ENCODE measurements at regions not wholly inside any gene's neighbourhood (a gene's known extent, or its start where the extent isn't known, plus 50 kb on each side); places are given as distances from the start of the nearest gene placed in this dataset.

DNA sequence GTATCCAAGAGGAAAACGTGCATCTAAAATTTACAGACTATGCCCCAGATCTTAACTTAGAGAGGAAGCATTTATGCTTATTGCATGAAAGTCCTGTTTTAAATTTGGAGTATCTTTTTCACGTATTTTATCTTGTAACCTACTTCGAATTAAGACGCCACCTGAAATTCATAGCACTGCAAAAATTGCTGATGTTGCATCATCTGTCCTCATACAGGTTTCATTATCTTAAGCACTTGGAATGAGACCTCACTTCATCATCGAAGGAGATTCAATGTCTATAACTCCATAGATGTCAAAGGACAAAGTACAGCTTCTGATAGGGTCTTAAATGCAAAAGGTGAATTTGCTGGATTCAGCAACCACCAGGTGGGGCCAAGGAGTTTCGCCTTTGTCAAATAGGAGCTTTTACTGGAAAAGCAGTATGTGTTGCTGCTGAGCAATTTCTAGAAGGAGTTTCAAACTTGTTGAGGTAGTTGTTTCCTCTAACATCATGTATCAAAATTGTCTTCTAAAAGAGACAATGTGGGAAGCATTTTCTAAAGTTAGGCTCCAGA lies 106.4 kb upstream of the CCDC85A start:
- CTCF ChIA-PET (ENCODE audit: partially characterized antibody): interaction anchor here (0.8 to 5.0 kb wide), 12 partner anchors 8 to 57 kb away, joined by 3 to 21 read pairs (median 4); no protein-coding TSS in a partner anchor
- Histone ChIP-seq H3K27ac (ENCODE audit: low read depth, low read length) (no peak overlapping the region), H2BK5ac (ENCODE audit: low read depth, low read length) (no peak overlapping the region), H2AK5ac (ENCODE audit: low read depth, low read length) (no peak overlapping the region), H3K9me3 (ENCODE audit: insufficient read depth in 2 of 2, low read depth in 1 of 2, low read length in 1 of 2) (no peaks in the 10 kb centered on the region), H2BK15ac (ENCODE audit: low read length) (no peak overlapping the region), H3K56ac (replicated peaks; ENCODE audit: insufficient read length, low read depth, low read length) (no peak overlapping the region), H3K23me2 (ENCODE audit: low read depth, low read length) (no peaks in the 10 kb centered on the region), H3K4ac (replicated peaks; ENCODE audit: insufficient read length, low read depth, low read length) (no peak overlapping the region), H4K91ac (replicated peaks; ENCODE audit: insufficient read length, low read length) (no peak overlapping the region), H4K8ac (ENCODE audit: extremely low read depth, insufficient read depth, low read length) (no peak overlapping the region), H3K23ac (ENCODE audit: insufficient read length) (no peak overlapping the region), H3K27me3 (replicated peaks in 1 of 4; ENCODE audit: control insufficient read depth in 3 of 4, extremely low read depth in 1 of 4, insufficient read depth in 3 of 4, low read length in 3 of 4) (no peaks in the 10 kb centered on the region), H3K18ac (ENCODE audit: extremely low read depth, low read length) (no peak overlapping the region), H2BK20ac (ENCODE audit: low read length) (no peak overlapping the region), H3K4me2 (ENCODE audit: insufficient read depth in 1 of 2, low read depth in 2 of 2, low read length in 2 of 2) (no peak overlapping the region), H3K14ac (ENCODE audit: insufficient read length) (no peak overlapping the region), H2AFZ (ENCODE audit: low read length) (no peak overlapping the region), H3K36me3 (ENCODE audit: control insufficient read depth in 2 of 4, insufficient read depth in 4 of 4, low read length in 3 of 4) (no peaks in the 10 kb centered on the region), H3K79me2 (ENCODE audit: control insufficient read depth in 1 of 2, insufficient read depth in 2 of 2, low read length in 2 of 2) (no peaks in the 10 kb centered on the region), H2BK120ac (replicated peaks; ENCODE audit: low read depth, low read length) (no peak overlapping the region), H3K4me1 (replicated peaks in 1 of 4; ENCODE audit: control insufficient read depth in 3 of 4, insufficient read depth in 4 of 4, low read length in 3 of 4) (no peaks in the 10 kb centered on the region), H4K20me1 (replicated peaks in 1 of 2; ENCODE audit: control insufficient read depth in 1 of 2, insufficient read depth in 2 of 2, low read length in 2 of 2) (no peaks in the 10 kb centered on the region), H3K4me3 (ENCODE audit: extremely low read depth in 1 of 4, insufficient read depth in 2 of 4, low read depth in 3 of 4, low read length in 4 of 4) (no peak overlapping the region), H2BK12ac (ENCODE audit: low read depth, low read length) (no peak overlapping the region), H4K5ac (ENCODE audit: insufficient read length, low read depth, low read length) (no peak overlapping the region), H3K79me1 (ENCODE audit: low read depth, low read length) (no peaks in the 10 kb centered on the region), H3K9ac (replicated peaks in 1 of 4; ENCODE audit: extremely low read depth in 1 of 4, low read depth in 3 of 4, low read length in 3 of 4) (no peak overlapping the region)
- POLR2A ChIA-PET (ENCODE audit: partially characterized antibody): interaction anchor here (1.5 kb wide), 1 partner anchor 53 kb away, joined by 4 read pairs; no protein-coding TSS in a partner anchor
- FAIRE-seq: peak; percentile 69
- WGBS, 2 experiments (ENCODE audit: extremely low coverage in 1 of 2, insufficient coverage in 1 of 2, insufficient read length in 1 of 2, insufficient replicate concordance in 2 of 2, low coverage in 1 of 2, low lambda C conversion rate in 2 of 2, missing lambda C conversion rate in 1 of 2): 65% methylated on average over 6 of the region's 6 CpGs; no CpG with 5 or more reads in 1 of the 2 experiments
- TF ChIP-seq JUN (IDR thresholded peaks at IDR 0.05; ENCODE audit: low read depth, low read length): no peak
- TF ChIP-seq, protein P1, sequence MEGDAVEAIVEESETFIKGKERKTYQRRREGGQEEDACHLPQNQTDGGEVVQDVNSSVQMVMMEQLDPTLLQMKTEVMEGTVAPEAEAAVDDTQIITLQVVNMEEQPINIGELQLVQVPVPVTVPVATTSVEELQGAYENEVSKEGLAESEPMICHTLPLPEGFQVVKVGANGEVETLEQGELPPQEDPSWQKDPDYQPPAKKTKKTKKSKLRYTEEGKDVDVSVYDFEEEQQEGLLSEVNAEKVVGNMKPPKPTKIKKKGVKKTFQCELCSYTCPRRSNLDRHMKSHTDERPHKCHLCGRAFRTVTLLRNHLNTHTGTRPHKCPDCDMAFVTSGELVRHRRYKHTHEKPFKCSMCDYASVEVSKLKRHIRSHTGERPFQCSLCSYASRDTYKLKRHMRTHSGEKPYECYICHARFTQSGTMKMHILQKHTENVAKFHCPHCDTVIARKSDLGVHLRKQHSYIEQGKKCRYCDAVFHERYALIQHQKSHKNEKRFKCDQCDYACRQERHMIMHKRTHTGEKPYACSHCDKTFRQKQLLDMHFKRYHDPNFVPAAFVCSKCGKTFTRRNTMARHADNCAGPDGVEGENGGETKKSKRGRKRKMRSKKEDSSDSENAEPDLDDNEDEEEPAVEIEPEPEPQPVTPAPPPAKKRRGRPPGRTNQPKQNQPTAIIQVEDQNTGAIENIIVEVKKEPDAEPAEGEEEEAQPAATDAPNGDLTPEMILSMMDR (IDR thresholded peaks at IDR 0.05; ENCODE audit: control extremely low read depth in 1 of 3, insufficient read depth in 1 of 3, low read depth in 1 of 3, low read length in 3 of 3): peak in 2 of 3 experiments; percentile 63 to 77; a peak in 3 of 4 replicates
- peak; percentile 72 to 73 for TF ChIP-seq RAD21 (IDR thresholded peaks at IDR 0.05 in 1 of 2, conservative IDR thresholded peaks at IDR 0.05 in 1 of 2; ENCODE audit: low read depth in 2 of 2, low read length in 2 of 2)
- peak; percentile 34 to 65 for DNase-seq (ENCODE audit: low read depth in 1 of 2, low spot score in 2 of 2)

Measured in H1 (cell line).